Keratinocyte (primary cell): ENCODE measurements at regions not wholly inside any gene's neighbourhood (a gene's known extent, or its start where the extent isn't known, plus 50 kb on each side); places are given as distances from the start of the nearest gene placed in this dataset.

ENCODE experiments used
- DNase-seq: peaks from one replicate; pipeline ENCODE4 v3.0.0-alpha.2; 2011; ENCODE audit warnings: low read depth, missing footprints, low spot score
- FAIRE-seq: peaks from 2 replicates; lab custom pipeline; 2011; peaks lifted over from hg19 to GRCh38; lab: Jason Lieb, UNC
- H2AFZ ChIP-seq: 2 replicates; pipeline ENCODE4 v1.6.0; 2012; ENCODE audit warnings: low read length, control low read depth, inconsistent platforms; ENCODE audit not compliant: control insufficient read depth
- H3K27ac ChIP-seq: 2 replicates; pipeline ENCODE4 v1.5.1; 2011; ENCODE audit warnings: low read length; ENCODE audit not compliant: control insufficient read depth, insufficient read depth
- H3K27me3 ChIP-seq: 3 replicates; pipeline ENCODE4 v1.6.0; 2011; ENCODE audit warnings: low read length; ENCODE audit not compliant: control insufficient read depth, insufficient read depth; ENCODE audit errors: extremely low read depth
- H3K36me3 ChIP-seq, 2 experiments: 2 replicates in 1 of 2; 3 replicates in 1 of 2; pipeline ENCODE4 v1.5.1; 2011; ENCODE audit warnings: low read length in 2 of 2, mild to moderate bottlenecking in 1 of 2; ENCODE audit not compliant: control insufficient read depth in 2 of 2, insufficient read depth in 2 of 2; ENCODE audit errors: extremely low read depth in 1 of 2
- H3K4me1 ChIP-seq: 3 replicates; pipeline ENCODE4 v1.5.1; 2011; ENCODE audit warnings: low read length; ENCODE audit not compliant: control insufficient read depth, insufficient read depth; ENCODE audit errors: extremely low read depth
- H3K4me2 ChIP-seq: 3 replicates; pipeline ENCODE4 v1.6.0; 2011; ENCODE audit warnings: low read depth, low read length; ENCODE audit not compliant: control insufficient read depth, insufficient read depth; ENCODE audit errors: extremely low read depth
- H3K4me3 ChIP-seq, 3 experiments: fragments of 200-600 bp in 1 of 3; sonication (generic) in 1 of 3; 2 replicates in 2 of 3; 3 replicates in 1 of 3; pipeline ENCODE4 v1.5.1; 2011 to 2016; ENCODE audit warnings: low read length in 3 of 3, mild to moderate bottlenecking in 3 of 3, control low read depth in 2 of 3, inconsistent platforms in 1 of 3, low read depth in 1 of 3, mixed read lengths in 1 of 3, mixed run types in 1 of 3, moderate library complexity in 1 of 3; ENCODE audit not compliant: control insufficient read depth in 2 of 3, insufficient read depth in 2 of 3; ENCODE audit errors: extremely low read depth in 1 of 3
- H3K79me2 ChIP-seq: 2 replicates; pipeline ENCODE4 v1.6.0; 2012; ENCODE audit warnings: low read length; ENCODE audit not compliant: control insufficient read depth, insufficient read depth
- H3K9ac ChIP-seq: 3 replicates; pipeline ENCODE4 v1.6.0; 2011; ENCODE audit warnings: low read length; ENCODE audit not compliant: control insufficient read depth, insufficient read depth; ENCODE audit errors: extremely low read depth
- H3K9me1 ChIP-seq: 3 replicates; pipeline ENCODE4 v1.6.0; 2011; ENCODE audit warnings: low read length; ENCODE audit not compliant: control insufficient read depth, insufficient read depth; ENCODE audit errors: extremely low read depth
- H3K9me3 ChIP-seq: 2 replicates; pipeline ENCODE4 v1.5.1; 2012; ENCODE audit warnings: low read depth, low read length; ENCODE audit not compliant: control insufficient read depth
- H4K20me1 ChIP-seq: 3 replicates; pipeline ENCODE4 v1.6.0; 2011; ENCODE audit warnings: low read length; ENCODE audit not compliant: control insufficient read depth, insufficient read depth; ENCODE audit errors: extremely low read depth
- EZH2 ChIP-seq: IDR thresholded peaks from one replicate; pipeline ENCODE4 v1.6.1; 2012; ENCODE audit warnings: inconsistent platforms, mild to moderate bottlenecking, low read length, moderate library complexity
- dilution Hi-C: fragments of 300-500 bp; cut with MboI; formaldehyde crosslinking; loops from one replicate; pipeline ENCODE4 v1.7.0; 2020; ENCODE audit warnings: low sequenced_read_pairs; ENCODE audit not compliant: extremely low pct_ligation_motif_present
- TF ChIP-seq, protein P1 (sequence below), 3 experiments: IDR thresholded peaks in 1 of 3; conservative IDR thresholded peaks in 1 of 3; optimal IDR thresholded peaks in 1 of 3; 2 replicates in 2 of 3; 3 replicates in 1 of 3; pipeline versions ENCODE3 to v1.5.1; 2011; ENCODE audit warnings: low read length in 3 of 3, mild to moderate bottlenecking in 3 of 3, moderate library complexity in 2 of 3, control low read depth in 1 of 3, inconsistent platforms in 1 of 3; ENCODE audit not compliant: insufficient read depth in 2 of 3; ENCODE audit errors: extremely low read depth in 1 of 3

DNA sequence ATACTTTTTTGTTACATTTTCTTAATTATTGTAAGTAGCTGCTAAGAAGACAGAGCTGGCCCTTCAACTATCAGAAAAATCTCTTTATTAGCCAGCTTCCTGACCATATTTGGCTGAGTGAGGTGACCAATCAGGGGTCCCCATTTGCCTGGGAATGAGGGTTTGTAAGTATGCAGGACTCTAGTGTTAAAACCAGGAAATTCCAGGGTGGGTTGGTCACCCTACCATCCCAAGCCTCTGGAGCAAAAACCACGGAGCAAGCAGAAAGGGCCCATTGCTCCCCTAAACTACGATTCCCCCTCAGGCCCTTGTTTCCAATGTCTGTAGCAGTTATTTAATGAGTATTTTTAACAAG lies 165.6 kb upstream of the NCKAP5 start:
- H3K4me2 ChIP-seq = no peak overlapping the region
- TF ChIP-seq, protein P1, sequence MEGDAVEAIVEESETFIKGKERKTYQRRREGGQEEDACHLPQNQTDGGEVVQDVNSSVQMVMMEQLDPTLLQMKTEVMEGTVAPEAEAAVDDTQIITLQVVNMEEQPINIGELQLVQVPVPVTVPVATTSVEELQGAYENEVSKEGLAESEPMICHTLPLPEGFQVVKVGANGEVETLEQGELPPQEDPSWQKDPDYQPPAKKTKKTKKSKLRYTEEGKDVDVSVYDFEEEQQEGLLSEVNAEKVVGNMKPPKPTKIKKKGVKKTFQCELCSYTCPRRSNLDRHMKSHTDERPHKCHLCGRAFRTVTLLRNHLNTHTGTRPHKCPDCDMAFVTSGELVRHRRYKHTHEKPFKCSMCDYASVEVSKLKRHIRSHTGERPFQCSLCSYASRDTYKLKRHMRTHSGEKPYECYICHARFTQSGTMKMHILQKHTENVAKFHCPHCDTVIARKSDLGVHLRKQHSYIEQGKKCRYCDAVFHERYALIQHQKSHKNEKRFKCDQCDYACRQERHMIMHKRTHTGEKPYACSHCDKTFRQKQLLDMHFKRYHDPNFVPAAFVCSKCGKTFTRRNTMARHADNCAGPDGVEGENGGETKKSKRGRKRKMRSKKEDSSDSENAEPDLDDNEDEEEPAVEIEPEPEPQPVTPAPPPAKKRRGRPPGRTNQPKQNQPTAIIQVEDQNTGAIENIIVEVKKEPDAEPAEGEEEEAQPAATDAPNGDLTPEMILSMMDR (optimal IDR thresholded peaks at IDR 0.05 in 1 of 3, IDR thresholded peaks at IDR 0.05 in 1 of 3, conservative IDR thresholded peaks at IDR 0.05 in 1 of 3; ENCODE audit: extremely low read depth in 1 of 3, insufficient read depth in 2 of 3, low read length in 3 of 3) = no peak
- no peak for TF ChIP-seq EZH2
- H3K4me1 ChIP-seq = no peaks in the 10 kb centered on the region
- no peak overlapping the region for H2AFZ ChIP-seq
- H3K36me3 ChIP-seq = no peaks in the 10 kb centered on the region
- no peak overlapping the region for H3K27ac ChIP-seq
- peaks cover 2% of the 10 kb centered on the region for H3K9me3 ChIP-seq
- no peaks in the 10 kb centered on the region for H3K9me1 ChIP-seq
- no peak overlapping the region for H3K4me3 ChIP-seq
- dilution Hi-C loops = no loop called here
- no peaks in the 10 kb centered on the region for H3K27me3 ChIP-seq
- H3K79me2 ChIP-seq = no peaks in the 10 kb centered on the region
- DNase-seq = no peak
- no peak overlapping the region for H3K9ac ChIP-seq
- no peak for FAIRE-seq
- H4K20me1 ChIP-seq = no peaks in the 10 kb centered on the region

DNA sequence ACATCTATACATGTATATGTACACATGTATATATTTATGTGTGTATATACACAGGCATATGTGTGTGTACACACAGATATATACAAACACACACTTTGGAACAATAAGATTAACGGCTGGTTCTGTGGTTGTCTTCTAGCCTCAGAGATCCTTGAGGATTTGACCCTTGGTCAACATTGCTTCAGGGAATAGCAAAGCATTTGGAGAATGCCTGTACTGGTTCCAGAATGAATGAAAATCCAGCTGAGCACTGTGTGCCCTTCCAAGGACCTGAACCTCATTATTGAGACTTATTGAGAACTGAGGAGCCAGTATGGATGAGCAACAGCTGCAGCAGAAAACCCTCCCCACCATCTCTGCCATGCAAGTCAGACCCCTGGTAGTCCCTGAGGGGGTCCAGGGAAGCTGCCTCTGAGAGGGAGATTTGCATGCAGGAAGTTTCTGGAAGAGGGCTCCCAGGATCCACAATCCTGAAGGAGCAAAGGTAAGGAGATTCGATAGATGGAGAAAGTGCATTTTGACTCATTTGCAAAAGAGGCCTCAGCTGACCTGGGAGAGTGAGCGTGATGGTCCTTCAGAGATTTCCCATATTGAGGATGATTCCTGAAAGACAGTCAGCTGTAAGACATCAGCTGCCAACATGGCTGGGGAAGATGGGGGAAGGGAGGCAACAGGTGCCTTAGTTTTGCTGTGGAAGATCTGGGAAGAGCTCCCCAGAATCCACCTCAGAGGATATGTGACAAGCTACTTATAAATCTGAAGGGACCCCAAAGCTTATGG lies 166.6 kb upstream of the NCKAP5 start:
- Histone ChIP-seq H2AFZ (no peak overlapping the region), H3K4me1 (no peaks in the 10 kb centered on the region), H3K27me3 (no peaks in the 10 kb centered on the region), H3K36me3 (no peaks in the 10 kb centered on the region), H3K9me1 (no peaks in the 10 kb centered on the region), H3K27ac (no peak overlapping the region), H3K4me2 (no peak overlapping the region), H3K9me3 (peaks cover 2% of the 10 kb centered on the region), H3K4me3 (no peak overlapping the region), H3K9ac (no peak overlapping the region), H4K20me1 (no peaks in the 10 kb centered on the region), H3K79me2 (no peaks in the 10 kb centered on the region)
- FAIRE-seq (no peak), DNase-seq (no peak)
- dilution Hi-C loops = no loop called here
- TF ChIP-seq, protein P1 (optimal IDR thresholded peaks at IDR 0.05 in 1 of 3, IDR thresholded peaks at IDR 0.05 in 1 of 3, conservative IDR thresholded peaks at IDR 0.05 in 1 of 3; ENCODE audit: extremely low read depth in 1 of 3, insufficient read depth in 2 of 3, low read length in 3 of 3) = no peak
- TF ChIP-seq EZH2 = no peak
